LoVo (cell line): ENCODE measurements at regions not wholly inside any gene's neighbourhood (a gene's known extent, or its start where the extent isn't known, plus 50 kb on each side); places are given as distances from the start of the nearest gene placed in this dataset.

ENCODE experiments used
- DNase-seq: peaks from one replicate; pipeline ENCODE4 v3.0.0-alpha.2; 2016; ENCODE audit warnings: low spot score

GRCh38 chr10:59595593-59595992 is 114.1 kb downstream of the SLC16A9 start:
- DNase-seq, result no peak

GRCh38 chr10:59593768-59594167 is 115.9 kb downstream of the SLC16A9 start:
- DNase-seq, result no peak

GRCh38 chr10:59589796-59590195 is 119.9 kb downstream of the SLC16A9 start:
- no peak for DNase-seq

GRCh38 chr10:59588791-59589190 is 120.9 kb downstream of the SLC16A9 start:
- DNase-seq, result no peak

GRCh38 chr10:59587756-59588140 is 121.9 kb downstream of the SLC16A9 start:
- no peak for DNase-seq

- peak; percentile 41 for DNase-seq
These were observed 122.4 kb downstream of the SLC16A9 start for GRCh38 chr10:59587083-59587755.

GRCh38 chr10:59586407-59586891 is 123.2 kb downstream of the SLC16A9 start:
- DNase-seq, result no peak

GRCh38 chr10:59585046-59585700 is 124.5 kb downstream of the SLC16A9 start:
- DNase-seq, result no peak

GRCh38 chr10:59582780-59583179 is 126.9 kb downstream of the SLC16A9 start:
- no peak for DNase-seq

GRCh38 chr10:59582058-59582457 is 127.6 kb downstream of the SLC16A9 start:
- DNase-seq, result no peak

- peak; percentile 25 for DNase-seq
These were observed 129.4 kb downstream of the SLC16A9 start for GRCh38 chr10:59580026-59580863.

- DNase-seq, result no peak
These were observed 130.9 kb downstream of the SLC16A9 start for GRCh38 chr10:59578741-59579140.

- no peak for DNase-seq
These were observed 131.7 kb downstream of the SLC16A9 start for GRCh38 chr10:59577984-59578383.

- DNase-seq, result no peak
These were observed 134.4 kb downstream of the SLC16A9 start for GRCh38 chr10:59575269-59575668.

GRCh38 chr10:59563531-59563930 is 146.1 kb downstream of the SLC16A9 start:
- no peak for DNase-seq

GRCh38 chr10:59562126-59562525 is 147.5 kb downstream of the SLC16A9 start:
- DNase-seq, result no peak

GRCh38 chr10:59561477-59562121 is 148.1 kb downstream of the SLC16A9 start:
- no peak for DNase-seq

GRCh38 chr10:59560990-59561389 is 148.7 kb downstream of the SLC16A9 start:
- DNase-seq, result no peak

- no peak for DNase-seq
These were observed 149.5 kb downstream of the SLC16A9 start for GRCh38 chr10:59560161-59560560.

GRCh38 chr10:59558066-59558465 is 151.6 kb downstream of the SLC16A9 start:
- DNase-seq, result no peak

GRCh38 chr10:59557642-59558041 is 152.0 kb downstream of the SLC16A9 start:
- DNase-seq, result no peak

- DNase-seq, result no peak
These were observed 152.6 kb downstream of the SLC16A9 start for GRCh38 chr10:59557052-59557451.
